ENCODE measurements at regions not wholly inside any gene's neighbourhood (a gene's known extent, or its start where the extent isn't known, plus 50 kb on each side); places are given as distances from the start of the nearest gene placed in this dataset.
A peak's percentile ranks its signal among the peaks of the same experiment; 100 is the strongest.

GRCh38 chr6:126227833-126228702 lies 111.8 kb upstream of the CENPW start:
- DNase-seq (peak in 1 of 4 donors; percentile 8), ATAC-seq (no peak)
- no peaks in the 10 kb centered on the region for H3K9me3 ChIP-seq
- H3K27ac ChIP-seq = no peak overlapping the region
- no peak overlapping the region for H3K4me3 ChIP-seq
- H3K4me1 ChIP-seq = no peaks in the 10 kb centered on the region
- no peaks in the 10 kb centered on the region for H3K27me3 ChIP-seq
- TF ChIP-seq CTCF (IDR thresholded peaks at IDR 0.05) = no peak
- no peaks in the 10 kb centered on the region for H3K36me3 ChIP-seq
- intact Hi-C loops (cut with DNase I) = no loop called here

DNA sequence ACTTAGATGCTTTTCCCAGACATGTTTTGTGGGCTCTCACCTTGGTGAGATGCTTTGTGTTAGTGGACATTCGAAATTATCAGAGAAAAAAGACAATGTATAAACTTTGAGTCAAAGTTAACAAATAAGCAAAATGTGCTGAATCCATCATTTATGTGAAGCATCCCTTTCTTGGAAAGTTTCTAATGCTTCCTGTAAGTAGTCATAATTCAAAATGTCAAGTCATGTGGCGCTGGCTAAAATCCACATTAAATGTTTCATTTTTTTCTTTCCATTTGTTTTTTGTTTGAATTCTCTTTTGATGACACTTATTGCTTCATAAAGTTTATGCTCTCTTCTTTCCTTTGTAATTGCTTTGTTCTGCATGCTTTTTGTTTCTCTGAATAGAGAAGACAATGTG lies 107.2 kb upstream of the CENPW start:
- no peak overlapping the region for H3K27ac ChIP-seq
- no peaks in the 10 kb centered on the region for H3K9me3 ChIP-seq
- H3K36me3 ChIP-seq = no peaks in the 10 kb centered on the region
- DNase-seq (no peak), ATAC-seq (no peak)
- no peaks in the 10 kb centered on the region for H3K4me1 ChIP-seq
- no peak for TF ChIP-seq CTCF (IDR thresholded peaks at IDR 0.05)
- H3K4me3 ChIP-seq = no peak overlapping the region
- intact Hi-C loops (cut with DNase I) = no loop called here
- no peaks in the 10 kb centered on the region for H3K27me3 ChIP-seq

DNA sequence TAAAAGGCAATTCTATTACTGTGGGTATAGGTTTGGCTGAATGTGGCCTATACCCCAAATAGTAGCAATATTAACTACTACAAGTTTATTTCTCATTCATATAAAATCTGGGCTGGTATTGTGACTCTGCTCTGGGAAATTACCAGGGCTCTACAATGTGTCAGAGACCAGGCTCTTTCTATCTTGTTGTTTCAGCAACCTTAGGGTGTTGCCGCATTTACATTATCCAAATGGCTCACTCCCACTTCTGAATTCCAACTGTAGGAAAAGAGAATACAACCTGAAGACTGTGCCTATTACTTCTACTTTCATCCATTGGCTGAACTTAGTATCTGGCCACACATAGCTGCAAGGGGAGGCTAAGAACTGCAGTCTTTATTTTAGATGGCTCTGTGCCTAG lies 106.7 kb upstream of the CENPW start:
- no peaks in the 10 kb centered on the region for H3K4me1 ChIP-seq
- no peak for TF ChIP-seq CTCF (IDR thresholded peaks at IDR 0.05)
- H3K27me3 ChIP-seq = no peaks in the 10 kb centered on the region
- H3K27ac ChIP-seq = no peak overlapping the region
- no peaks in the 10 kb centered on the region for H3K36me3 ChIP-seq
- H3K4me3 ChIP-seq = no peak overlapping the region
- intact Hi-C loops (cut with DNase I) = no loop called here
- no peaks in the 10 kb centered on the region for H3K9me3 ChIP-seq
- DNase-seq = no peak
- ATAC-seq = no peak

DNA sequence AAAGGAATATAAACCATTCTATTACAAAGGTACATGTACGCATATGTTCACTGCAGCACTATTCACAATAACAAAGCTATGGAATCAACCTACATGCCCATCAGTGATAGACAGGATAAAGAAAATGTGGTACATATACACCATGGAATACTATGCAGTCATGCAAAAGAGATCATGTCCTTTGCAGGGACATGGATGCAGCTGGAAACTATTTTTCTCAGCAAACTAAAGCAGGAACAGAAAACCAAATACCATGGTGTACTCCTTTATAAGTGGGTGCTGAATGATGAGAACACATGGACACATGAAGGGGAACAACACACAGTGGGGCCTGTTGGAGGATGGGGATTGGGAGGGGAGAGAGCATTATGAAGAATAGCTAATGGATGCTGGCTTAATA lies 104.6 kb upstream of the CENPW start:
- H3K4me1 ChIP-seq = no peaks in the 10 kb centered on the region
- intact Hi-C loops (cut with DNase I) = no loop called here
- H3K9me3 ChIP-seq = peaks cover 0 to 7% of the 10 kb centered on the region in 2 donors
- H3K27me3 ChIP-seq = no peaks in the 10 kb centered on the region
- DNase-seq = no peak
- no peak for TF ChIP-seq CTCF (IDR thresholded peaks at IDR 0.05)
- no peak overlapping the region for H3K27ac ChIP-seq
- no peak for ATAC-seq
- no peak overlapping the region for H3K4me3 ChIP-seq
- no peaks in the 10 kb centered on the region for H3K36me3 ChIP-seq

- Histone ChIP-seq H3K9me3 (peaks cover 0 to 12% of the 10 kb centered on the region in 2 donors), H3K27me3 (no peaks in the 10 kb centered on the region), H3K4me1 (no peaks in the 10 kb centered on the region), H3K27ac (no peak overlapping the region), H3K36me3 (no peaks in the 10 kb centered on the region), H3K4me3 (no peak overlapping the region)
- DNase-seq (no peak), ATAC-seq (no peak)
- intact Hi-C loops (cut with DNase I) = no loop called here
- TF ChIP-seq CTCF (IDR thresholded peaks at IDR 0.05) = no peak
Observed at GRCh38 chr6:126245077-126245476, 94.8 kb upstream of the CENPW start.
